Loucy (cell line): ENCODE measurements at regions not wholly inside any gene's neighbourhood (a gene's known extent, or its start where the extent isn't known, plus 50 kb on each side); places are given as distances from the start of the nearest gene placed in this dataset.

Experiments
- CTCF ChIP-seq: fragments of 200-600 bp; sonication (generic); conservative IDR thresholded peaks from 2 replicates; pipeline ENCODE4 v1.5.1; 2014; ENCODE audit warnings: mild to moderate bottlenecking, antibody characterized with exemption, low read length
- EZH2phosphoT487 ChIP-seq: fragments of 200-600 bp; IDR thresholded peaks from 2 replicates; pipeline ENCODE4 v1.6.1; 2018; ENCODE audit warnings: antibody characterized with exemption, mild to moderate bottlenecking, moderate library complexity, borderline replicate concordance

- TF ChIP-seq CTCF (no peak), EZH2phosphoT487 (no peak)
Observed at GRCh38 chr5:23253621-23254198, 253.7 kb upstream of the PRDM9 start.
